ENCODE measurements at regions not wholly inside any gene's neighbourhood (a gene's known extent, or its start where the extent isn't known, plus 50 kb on each side); places are given as distances from the start of the nearest gene placed in this dataset.

DNA sequence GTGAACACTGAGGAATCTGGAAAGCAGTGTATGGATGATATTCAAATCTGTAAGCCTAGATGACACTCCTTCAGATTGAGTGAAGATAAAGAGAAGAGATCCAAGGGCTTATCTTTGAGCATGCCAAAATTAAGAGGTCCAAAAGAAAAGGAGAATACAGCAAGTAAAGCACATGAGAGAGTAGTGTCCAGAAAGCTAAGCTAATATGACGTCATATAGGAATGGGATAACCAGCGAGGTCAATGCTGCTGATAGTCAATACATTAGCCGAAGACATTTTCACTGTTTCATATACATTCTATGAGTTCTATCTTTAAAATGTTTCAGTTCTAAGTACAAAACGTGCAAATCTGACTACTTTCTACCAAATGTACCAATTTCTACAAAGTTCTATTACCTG, 975.8 kb downstream of the TLE4 start (continued):
- TF ChIP-seq, protein P1, sequence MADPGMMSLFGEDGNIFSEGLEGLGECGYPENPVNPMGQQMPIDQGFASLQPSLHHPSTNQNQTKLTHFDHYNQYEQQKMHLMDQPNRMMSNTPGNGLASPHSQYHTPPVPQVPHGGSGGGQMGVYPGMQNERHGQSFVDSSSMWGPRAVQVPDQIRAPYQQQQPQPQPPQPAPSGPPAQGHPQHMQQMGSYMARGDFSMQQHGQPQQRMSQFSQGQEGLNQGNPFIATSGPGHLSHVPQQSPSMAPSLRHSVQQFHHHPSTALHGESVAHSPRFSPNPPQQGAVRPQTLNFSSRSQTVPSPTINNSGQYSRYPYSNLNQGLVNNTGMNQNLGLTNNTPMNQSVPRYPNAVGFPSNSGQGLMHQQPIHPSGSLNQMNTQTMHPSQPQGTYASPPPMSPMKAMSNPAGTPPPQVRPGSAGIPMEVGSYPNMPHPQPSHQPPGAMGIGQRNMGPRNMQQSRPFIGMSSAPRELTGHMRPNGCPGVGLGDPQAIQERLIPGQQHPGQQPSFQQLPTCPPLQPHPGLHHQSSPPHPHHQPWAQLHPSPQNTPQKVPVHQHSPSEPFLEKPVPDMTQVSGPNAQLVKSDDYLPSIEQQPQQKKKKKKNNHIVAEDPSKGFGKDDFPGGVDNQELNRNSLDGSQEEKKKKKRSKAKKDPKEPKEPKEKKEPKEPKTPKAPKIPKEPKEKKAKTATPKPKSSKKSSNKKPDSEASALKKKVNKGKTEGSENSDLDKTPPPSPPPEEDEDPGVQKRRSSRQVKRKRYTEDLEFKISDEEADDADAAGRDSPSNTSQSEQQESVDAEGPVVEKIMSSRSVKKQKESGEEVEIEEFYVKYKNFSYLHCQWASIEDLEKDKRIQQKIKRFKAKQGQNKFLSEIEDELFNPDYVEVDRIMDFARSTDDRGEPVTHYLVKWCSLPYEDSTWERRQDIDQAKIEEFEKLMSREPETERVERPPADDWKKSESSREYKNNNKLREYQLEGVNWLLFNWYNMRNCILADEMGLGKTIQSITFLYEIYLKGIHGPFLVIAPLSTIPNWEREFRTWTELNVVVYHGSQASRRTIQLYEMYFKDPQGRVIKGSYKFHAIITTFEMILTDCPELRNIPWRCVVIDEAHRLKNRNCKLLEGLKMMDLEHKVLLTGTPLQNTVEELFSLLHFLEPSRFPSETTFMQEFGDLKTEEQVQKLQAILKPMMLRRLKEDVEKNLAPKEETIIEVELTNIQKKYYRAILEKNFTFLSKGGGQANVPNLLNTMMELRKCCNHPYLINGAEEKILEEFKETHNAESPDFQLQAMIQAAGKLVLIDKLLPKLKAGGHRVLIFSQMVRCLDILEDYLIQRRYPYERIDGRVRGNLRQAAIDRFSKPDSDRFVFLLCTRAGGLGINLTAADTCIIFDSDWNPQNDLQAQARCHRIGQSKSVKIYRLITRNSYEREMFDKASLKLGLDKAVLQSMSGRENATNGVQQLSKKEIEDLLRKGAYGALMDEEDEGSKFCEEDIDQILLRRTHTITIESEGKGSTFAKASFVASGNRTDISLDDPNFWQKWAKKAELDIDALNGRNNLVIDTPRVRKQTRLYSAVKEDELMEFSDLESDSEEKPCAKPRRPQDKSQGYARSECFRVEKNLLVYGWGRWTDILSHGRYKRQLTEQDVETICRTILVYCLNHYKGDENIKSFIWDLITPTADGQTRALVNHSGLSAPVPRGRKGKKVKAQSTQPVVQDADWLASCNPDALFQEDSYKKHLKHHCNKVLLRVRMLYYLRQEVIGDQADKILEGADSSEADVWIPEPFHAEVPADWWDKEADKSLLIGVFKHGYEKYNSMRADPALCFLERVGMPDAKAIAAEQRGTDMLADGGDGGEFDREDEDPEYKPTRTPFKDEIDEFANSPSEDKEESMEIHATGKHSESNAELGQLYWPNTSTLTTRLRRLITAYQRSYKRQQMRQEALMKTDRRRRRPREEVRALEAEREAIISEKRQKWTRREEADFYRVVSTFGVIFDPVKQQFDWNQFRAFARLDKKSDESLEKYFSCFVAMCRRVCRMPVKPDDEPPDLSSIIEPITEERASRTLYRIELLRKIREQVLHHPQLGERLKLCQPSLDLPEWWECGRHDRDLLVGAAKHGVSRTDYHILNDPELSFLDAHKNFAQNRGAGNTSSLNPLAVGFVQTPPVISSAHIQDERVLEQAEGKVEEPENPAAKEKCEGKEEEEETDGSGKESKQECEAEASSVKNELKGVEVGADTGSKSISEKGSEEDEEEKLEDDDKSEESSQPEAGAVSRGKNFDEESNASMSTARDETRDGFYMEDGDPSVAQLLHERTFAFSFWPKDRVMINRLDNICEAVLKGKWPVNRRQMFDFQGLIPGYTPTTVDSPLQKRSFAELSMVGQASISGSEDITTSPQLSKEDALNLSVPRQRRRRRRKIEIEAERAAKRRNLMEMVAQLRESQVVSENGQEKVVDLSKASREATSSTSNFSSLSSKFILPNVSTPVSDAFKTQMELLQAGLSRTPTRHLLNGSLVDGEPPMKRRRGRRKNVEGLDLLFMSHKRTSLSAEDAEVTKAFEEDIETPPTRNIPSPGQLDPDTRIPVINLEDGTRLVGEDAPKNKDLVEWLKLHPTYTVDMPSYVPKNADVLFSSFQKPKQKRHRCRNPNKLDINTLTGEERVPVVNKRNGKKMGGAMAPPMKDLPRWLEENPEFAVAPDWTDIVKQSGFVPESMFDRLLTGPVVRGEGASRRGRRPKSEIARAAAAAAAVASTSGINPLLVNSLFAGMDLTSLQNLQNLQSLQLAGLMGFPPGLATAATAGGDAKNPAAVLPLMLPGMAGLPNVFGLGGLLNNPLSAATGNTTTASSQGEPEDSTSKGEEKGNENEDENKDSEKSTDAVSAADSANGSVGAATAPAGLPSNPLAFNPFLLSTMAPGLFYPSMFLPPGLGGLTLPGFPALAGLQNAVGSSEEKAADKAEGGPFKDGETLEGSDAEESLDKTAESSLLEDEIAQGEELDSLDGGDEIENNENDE (IDR thresholded peaks at IDR 0.05; ENCODE audit: insufficient replicate concordance, low read length), result no peak
- TF ChIP-seq TCF12 (IDR thresholded peaks at IDR 0.05; ENCODE audit: low read depth, low read length) (no peak), BCL11A (IDR thresholded peaks at IDR 0.05; ENCODE audit: low read depth in 2 of 2, low read length in 2 of 2) (no peak), TAF1 (IDR thresholded peaks at IDR 0.05; ENCODE audit: low read depth, low read length) (no peak), POLR2A (IDR thresholded peaks at IDR 0.05; ENCODE audit: control extremely low read depth in 1 of 2, low read depth in 2 of 2, low read length in 2 of 2) (no peak), SIN3A (conservative IDR thresholded peaks at IDR 0.05 in 1 of 2, IDR thresholded peaks at IDR 0.05 in 1 of 2; ENCODE audit: low read depth in 1 of 2, low read length in 2 of 2) (no peak), EP300 (IDR thresholded peaks at IDR 0.05; ENCODE audit: borderline replicate concordance in 1 of 2, low read depth in 2 of 2, low read length in 2 of 2) (no peak), JUN (IDR thresholded peaks at IDR 0.05; ENCODE audit: low read depth, low read length) (no peak), GTF2F1 (IDR thresholded peaks at IDR 0.05; ENCODE audit: borderline replicate concordance, low read depth, low read length) (no peak)
- TF ChIP-seq, protein P2, sequence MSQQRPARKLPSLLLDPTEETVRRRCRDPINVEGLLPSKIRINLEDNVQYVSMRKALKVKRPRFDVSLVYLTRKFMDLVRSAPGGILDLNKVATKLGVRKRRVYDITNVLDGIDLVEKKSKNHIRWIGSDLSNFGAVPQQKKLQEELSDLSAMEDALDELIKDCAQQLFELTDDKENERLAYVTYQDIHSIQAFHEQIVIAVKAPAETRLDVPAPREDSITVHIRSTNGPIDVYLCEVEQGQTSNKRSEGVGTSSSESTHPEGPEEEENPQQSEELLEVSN (IDR thresholded peaks at IDR 0.05), result no peak
